ENCODE measurements at regions not wholly inside any gene's neighbourhood (a gene's known extent, or its start where the extent isn't known, plus 50 kb on each side); places are given as distances from the start of the nearest gene placed in this dataset.

GRCh38 chr2:20150110-20150706 is 74.7 kb downstream of the SDC1 start:
- DNase-seq (ENCODE audit: low read depth), result no peak
- H3K4me3 ChIP-seq (ENCODE audit: low read depth, low read length), result no peak overlapping the region
- no peak for TF ChIP-seq CTCF (conservative IDR thresholded peaks at IDR 0.05; ENCODE audit: low read depth, low read length)

GRCh38 chr2:20149703-20150030 is 75.3 kb downstream of the SDC1 start:
- no peak for DNase-seq (ENCODE audit: low read depth)
- no peak overlapping the region for H3K4me3 ChIP-seq (ENCODE audit: low read depth, low read length)

GRCh38 chr2:20148923-20149702 is 75.8 kb downstream of the SDC1 start:
- H3K4me3 ChIP-seq (ENCODE audit: low read depth, low read length), result no peak overlapping the region
- DNase-seq (ENCODE audit: low read depth), result peak; percentile 98
- TF ChIP-seq CTCF (conservative IDR thresholded peaks at IDR 0.05; ENCODE audit: low read depth, low read length), result peak; percentile 12

More at GRCh38 chr2:20149703-20150030, 75.3 kb downstream of the SDC1 start:
- no peak for TF ChIP-seq CTCF (conservative IDR thresholded peaks at IDR 0.05; ENCODE audit: low read depth, low read length)

- DNase-seq (ENCODE audit: low read depth), result peak; percentile 34
- no peak for TF ChIP-seq CTCF (conservative IDR thresholded peaks at IDR 0.05; ENCODE audit: low read depth, low read length)
- no peak overlapping the region for H3K4me3 ChIP-seq (ENCODE audit: low read depth, low read length)
Observed at GRCh38 chr2:20148426-20148922, 76.5 kb downstream of the SDC1 start.

- H3K4me3 ChIP-seq (ENCODE audit: low read depth, low read length), result no peak overlapping the region
- DNase-seq (ENCODE audit: low read depth), result no peak
- TF ChIP-seq CTCF (conservative IDR thresholded peaks at IDR 0.05; ENCODE audit: low read depth, low read length), result no peak
Observed at GRCh38 chr2:20147351-20147750, 77.6 kb downstream of the SDC1 start.

GRCh38 chr2:20146401-20146800 is 78.5 kb downstream of the SDC1 start:
- H3K4me3 ChIP-seq (ENCODE audit: low read depth, low read length), result no peak overlapping the region
- no peak for TF ChIP-seq CTCF (conservative IDR thresholded peaks at IDR 0.05; ENCODE audit: low read depth, low read length)
- DNase-seq (ENCODE audit: low read depth), result no peak
